A549 (cell line): ENCODE measurements at regions not wholly inside any gene's neighbourhood (a gene's known extent, or its start where the extent isn't known, plus 50 kb on each side); places are given as distances from the start of the nearest gene placed in this dataset.

ENCODE experiments used
- ATAC-seq, 2 experiments: fragments of 200-7000 bp in 1 of 2; fragments of >200 bp in 1 of 2; cut with Nextera tagmentation in 1 of 2; cut with Tn5 transposase in 1 of 2; 3 replicates each; pipeline versions ENCODE4 v1.8.0 to v1.9.1; 2018 to 2020; ENCODE audit warnings: mild to moderate bottlenecking in 1 of 2, moderate library complexity in 1 of 2
- CTCF ChIA-PET: fragments of 300-600 bp; sonication (Branson Sonifier 250); formaldehyde crosslinking; extraction: SDS; loops from one replicate; lab custom pipeline; 2021; ENCODE audit warnings: antibody characterized with exemption, inconsistent platforms; lab: Yijun Ruan, JAX
- POLR2A ChIA-PET: fragments of 350-600 bp; formaldehyde crosslinking; extraction: SDS; loops from one replicate; lab custom pipeline; 2021; ENCODE audit warnings: antibody characterized with exemption, inconsistent platforms; lab: Yijun Ruan, JAX
- DNase-seq, 2 experiments: peaks; one replicate each; pipeline versions ENCODE4 v3.0.0 to v3.0.0-alpha.2; 2011 to 2016; ENCODE audit warnings: low read depth in 1 of 2, low spot score in 1 of 2
- FAIRE-seq: peaks from 2 replicates; lab custom pipeline; 2011; peaks lifted over from hg19 to GRCh38; lab: Jason Lieb, UNC
- H3K27ac ChIP-seq, 2 experiments: fragments of >200 bp; sonication (Bioruptor Twin); formaldehyde crosslinking; 3 replicates each; pipeline ENCODE4 v1.5.1; 2016 to 2017
- H3K4me1 ChIP-seq: fragments of >200 bp; sonication (Bioruptor Twin); formaldehyde crosslinking; 3 replicates; pipeline ENCODE4 v1.6.1; 2016
- H3K4me2 ChIP-seq: fragments of >200 bp; sonication (Bioruptor Twin); formaldehyde crosslinking; 3 replicates; pipeline ENCODE4 v1.6.1; 2016
- H3K4me3 ChIP-seq: fragments of >200 bp; sonication (Bioruptor Twin); formaldehyde crosslinking; 3 replicates; pipeline ENCODE4 v1.5.1; 2016
- H3K9me3 ChIP-seq: fragments of >200 bp; sonication (Bioruptor Twin); formaldehyde crosslinking; 3 replicates; pipeline ENCODE4 v1.6.1; 2016
- CHD2 ChIP-seq: fragments of 150-350 bp; IDR thresholded peaks from 2 replicates; pipeline ENCODE4 v1.6.1; 2014; ENCODE audit warnings: low read length; ENCODE audit not compliant: partially characterized antibody
- ESRRA ChIP-seq: fragments of 150-350 bp; IDR thresholded peaks from 2 replicates; pipeline ENCODE4 v1.6.1; 2014; ENCODE audit warnings: mild to moderate bottlenecking, low read length, borderline replicate concordance
- FOSL2 ChIP-seq, 2 experiments: fragments of 450-650 bp in 1 of 2; fragments of >200 bp in 1 of 2; sonication (Bioruptor Twin) in 1 of 2; formaldehyde crosslinking; IDR thresholded peaks; 2 replicates each; pipeline versions ENCODE4 v1.5.0 to v1.6.1; 2016 to 2020; ENCODE audit warnings: mild to moderate bottlenecking in 1 of 2, moderate library complexity in 1 of 2
- HDAC2 ChIP-seq: fragments of 200-600 bp; sonication (generic); IDR thresholded peaks from 2 replicates; pipeline ENCODE4 v1.6.1; 2016
- HEYL ChIP-seq: fragments of 250-450 bp; sonication (Bioruptor Pico); IDR thresholded peaks from 2 replicates; pipeline ENCODE4 v1.8.0; 2021; ENCODE audit warnings: mild to moderate bottlenecking, moderate library complexity
- HOXA7 ChIP-seq: fragments of 250-450 bp; sonication (Bioruptor Pico); IDR thresholded peaks from 2 replicates; pipeline ENCODE4 v1.5.0; 2020; ENCODE audit warnings: mild to moderate bottlenecking, moderate library complexity
- HOXB13 ChIP-seq: fragments of 250-450 bp; sonication (Bioruptor Pico); IDR thresholded peaks from 2 replicates; pipeline ENCODE4 v1.5.0; 2020; ENCODE audit warnings: low read depth, mild to moderate bottlenecking, moderate library complexity
- HOXB5 ChIP-seq: fragments of 250-450 bp; sonication (Bioruptor Pico); IDR thresholded peaks from 2 replicates; pipeline ENCODE4 v1.5.0; 2020; ENCODE audit warnings: mild to moderate bottlenecking, moderate library complexity
- JUN ChIP-seq, 2 experiments: fragments of >200 bp; sonication (Bioruptor Twin); formaldehyde crosslinking; IDR thresholded peaks; 2 replicates in 1 of 2; 3 replicates in 1 of 2; pipeline ENCODE4 v1.6.1; 2016 to 2017
- KDM1A ChIP-seq: fragments of 200-600 bp; sonication (generic); IDR thresholded peaks from 2 replicates; pipeline ENCODE4 v1.6.1; 2016; ENCODE audit warnings: low read depth, mild to moderate bottlenecking
- MAFK ChIP-seq: fragments of 450-650 bp; IDR thresholded peaks from 2 replicates; pipeline ENCODE4 v1.6.1; 2014; ENCODE audit not compliant: partially characterized antibody
- MAZ ChIP-seq: fragments of 150-350 bp; IDR thresholded peaks from 2 replicates; pipeline ENCODE4 v1.6.1; 2014; ENCODE audit warnings: antibody characterized with exemption, low read depth, low read length, borderline replicate concordance
- MYC ChIP-seq: IDR thresholded peaks from 2 replicates; pipeline ENCODE4 v1.6.1; 2012; ENCODE audit warnings: mild to moderate bottlenecking, inconsistent platforms, low read length, improper control_type of control experiment, borderline replicate concordance
- NFE2L2 ChIP-seq: fragments of 150-350 bp; conservative IDR thresholded peaks from 2 replicates; pipeline ENCODE4 v1.6.1; 2014; ENCODE audit warnings: low read length
- PHF8 ChIP-seq: fragments of 200-600 bp; sonication (generic); IDR thresholded peaks from 2 replicates; pipeline ENCODE4 v1.6.1; 2016; ENCODE audit warnings: low read depth, mild to moderate bottlenecking, antibody characterized with exemption, moderate library complexity, borderline replicate concordance
- POLR2AphosphoS2 ChIP-seq: conservative IDR thresholded peaks from 2 replicates; pipeline ENCODE4 v1.6.1; 2012; ENCODE audit warnings: low read length, improper control_type of control experiment, inconsistent platforms
- RARB ChIP-seq: fragments of 250-450 bp; sonication (Bioruptor Pico); IDR thresholded peaks from 2 replicates; pipeline ENCODE4 v1.8.0; 2021; ENCODE audit warnings: mild to moderate bottlenecking, moderate library complexity
- RFX5 ChIP-seq: fragments of 450-650 bp; IDR thresholded peaks from 2 replicates; pipeline ENCODE4 v1.7.1; 2014; ENCODE audit warnings: antibody characterized with exemption, mild to moderate bottlenecking, moderate library complexity
- SMC3 ChIP-seq: fragments of >200 bp; sonication (Bioruptor Twin); formaldehyde crosslinking; IDR thresholded peaks from 3 replicates; pipeline ENCODE4 v1.6.1; 2018; ENCODE audit warnings: inconsistent platforms
- TFCP2L1 ChIP-seq: fragments of 250-450 bp; sonication (Bioruptor Pico); IDR thresholded peaks from 2 replicates; pipeline ENCODE4 v1.5.0; 2021; ENCODE audit warnings: mild to moderate bottlenecking
- TP53 ChIP-seq: fragments of 250-450 bp; sonication (Bioruptor Pico); IDR thresholded peaks from 2 replicates; pipeline ENCODE4 v1.5.0; 2021; ENCODE audit warnings: mild to moderate bottlenecking, moderate library complexity
- USF2 ChIP-seq: fragments of 450-650 bp; IDR thresholded peaks from 2 replicates; pipeline ENCODE4 v1.6.1; 2014; ENCODE audit warnings: antibody characterized with exemption
- ZNF302 ChIP-seq: fragments of 250-450 bp; sonication (Bioruptor Pico); IDR thresholded peaks from 2 replicates; pipeline ENCODE4 v1.9.0; 2021; ENCODE audit warnings: inconsistent platforms, mild to moderate bottlenecking, moderate library complexity
- WGBS: methylation state at CpG from one replicate; pipeline ENCODE4 v1.1.6; 2017; ENCODE audit errors: missing lambda C conversion rate; 5-methylcytosine and 5-hydroxymethylcytosine counted together
- TF ChIP-seq, protein P1 (sequence below): fragments of 250-450 bp; sonication (Bioruptor Pico); IDR thresholded peaks from 2 replicates; pipeline ENCODE4 v1.5.0; 2020; ENCODE audit warnings: low read depth, mild to moderate bottlenecking, moderate library complexity
- TF ChIP-seq, protein P2 (sequence below): fragments of 150-350 bp; IDR thresholded peaks from 2 replicates; pipeline ENCODE4 v1.6.1; 2014; ENCODE audit warnings: low read depth, mild to moderate bottlenecking, low read length

- FAIRE-seq = no peak
- no peak for DNase-seq
- Histone ChIP-seq H3K27ac (peak overlapping the region; percentile 98 to 99), H3K9me3 (peaks cover 2% of the 10 kb centered on the region; the same call in 1 of the 3 replicates), H3K4me3 (no peak overlapping the region), H3K4me1 (peaks cover 15% of the 10 kb centered on the region), H3K4me2 (peak overlapping the region; percentile 98)
- TF ChIP-seq, protein P1, sequence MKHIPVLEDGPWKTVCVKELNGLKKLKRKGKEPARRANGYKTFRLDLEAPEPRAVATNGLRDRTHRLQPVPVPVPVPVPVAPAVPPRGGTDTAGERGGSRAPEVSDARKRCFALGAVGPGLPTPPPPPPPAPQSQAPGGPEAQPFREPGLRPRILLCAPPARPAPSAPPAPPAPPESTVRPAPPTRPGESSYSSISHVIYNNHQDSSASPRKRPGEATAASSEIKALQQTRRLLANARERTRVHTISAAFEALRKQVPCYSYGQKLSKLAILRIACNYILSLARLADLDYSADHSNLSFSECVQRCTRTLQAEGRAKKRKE (CRISPR knock-in tag) = no peak
- TF ChIP-seq HOXB13 (CRISPR knock-in tag) (no peak), KDM1A (no peak), ESRRA (no peak), CHD2 (no peak), HEYL (CRISPR knock-in tag) (no peak), TFCP2L1 (CRISPR knock-in tag) (no peak), HDAC2 (no peak)
- no peak for ATAC-seq
- CTCF ChIA-PET = no interaction called here
- POLR2A ChIA-PET = no interaction called here
- 76% methylated on average over 1 of the region's 1 CpG for WGBS
Measured at GRCh38 chr7:131112431-131112830, 215.2 kb upstream of the MKLN1 start.

GRCh38 chr7:131115340-131115739 lies 212.3 kb upstream of the MKLN1 start:
- FAIRE-seq (no peak), ATAC-seq (no peak), DNase-seq (no peak)
- Histone ChIP-seq H3K27ac (no peak overlapping the region), H3K9me3 (peaks cover 18% of the 10 kb centered on the region; the same call in 2 of the 3 replicates), H3K4me1 (peaks cover 15% of the 10 kb centered on the region), H3K4me2 (no peak overlapping the region), H3K4me3 (no peak overlapping the region)
- CTCF ChIA-PET = interaction anchor here (1.3 kb wide), 1 partner anchor 9 kb away, joined by 6 read pairs; no protein-coding TSS in a partner anchor
- POLR2A ChIA-PET = no interaction called here
- 94% methylated on average over 5 of the region's 5 CpGs for WGBS
- TF ChIP-seq, protein P1 (CRISPR knock-in tag) = no peak
- no peak for TF ChIP-seq RFX5
- no peak for TF ChIP-seq ZNF302 (CRISPR knock-in tag)

DNA sequence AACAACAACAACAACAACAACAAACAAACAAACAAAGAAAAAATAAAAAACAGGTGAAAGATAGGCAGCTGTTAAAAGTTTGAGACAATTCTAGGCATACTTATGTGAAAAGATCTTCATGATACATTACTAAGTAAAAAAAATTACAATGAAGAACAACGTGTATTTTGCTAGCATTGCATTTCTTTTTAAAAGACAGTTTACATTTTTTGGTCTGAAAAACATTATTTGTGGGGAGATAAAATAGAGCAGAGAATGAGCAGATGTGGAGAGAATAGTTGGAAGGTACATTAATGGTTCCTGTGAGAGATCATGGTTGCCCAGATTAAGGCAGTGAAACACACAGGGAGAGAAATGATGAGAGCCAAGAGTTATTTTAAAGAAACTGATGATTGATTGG lies 210.2 kb upstream of the MKLN1 start:
- CTCF ChIA-PET = interaction anchor here (1.0 kb wide), 1 partner anchor 306 kb away, joined by 3 read pairs; no protein-coding TSS in a partner anchor
- H3K4me2 ChIP-seq = no peak overlapping the region
- no peak for ATAC-seq
- peaks cover 18% of the 10 kb centered on the region; the same call in 2 of the 3 replicates for H3K9me3 ChIP-seq
- peaks cover 5% of the 10 kb centered on the region for H3K4me1 ChIP-seq
- no peak for TF ChIP-seq CHD2
- no peak for TF ChIP-seq RARB (CRISPR knock-in tag)
- no peak for TF ChIP-seq MAZ
- TF ChIP-seq MAFK = peak; percentile 54
- TF ChIP-seq SMC3 = no peak
- TF ChIP-seq, all 56 proteins: peak for 1
- Histone ChIP-seq H3K4me3 (no peak overlapping the region), H3K27ac (no peak overlapping the region)
- 65% methylated on average over 1 of the region's 1 CpG for WGBS
- POLR2A ChIA-PET = no interaction called here
- no peak for DNase-seq
- no peak for FAIRE-seq

- FAIRE-seq (no peak), DNase-seq (no peak)
- WGBS = 100% methylated on average over 1 of the region's 1 CpG
Measured at GRCh38 chr7:131119381-131119780, 208.3 kb upstream of the MKLN1 start.

More at GRCh38 chr7:131119381-131119780, 208.3 kb upstream of the MKLN1 start:
- no peaks in the 10 kb centered on the region for H3K4me1 ChIP-seq
- no peak overlapping the region for H3K4me3 ChIP-seq
- CTCF ChIA-PET = interaction anchor here (2.1 kb wide), 1 partner anchor 79 kb away, joined by 4 read pairs; no protein-coding TSS in a partner anchor
- no peak for TF ChIP-seq FOSL2 (IDR thresholded peaks at IDR 0.05)
- TF ChIP-seq FOSL2 (CRISPR knock-in tag; IDR thresholded peaks at IDR 0.05) = no peak
- TF ChIP-seq TFCP2L1 (CRISPR knock-in tag) = no peak
- TF ChIP-seq PHF8 = no peak
- TF ChIP-seq MYC = no peak
- no peak for TF ChIP-seq RFX5
- no peak for TF ChIP-seq TP53 (CRISPR knock-in tag)
- TF ChIP-seq HOXB5 (CRISPR knock-in tag) = no peak
- no peak for TF ChIP-seq USF2
- TF ChIP-seq NFE2L2 = no peak
- TF ChIP-seq HOXA7 (CRISPR knock-in tag) = no peak
- no peak for TF ChIP-seq JUN (IDR thresholded peaks at IDR 0.05)
- TF ChIP-seq, protein P2, sequence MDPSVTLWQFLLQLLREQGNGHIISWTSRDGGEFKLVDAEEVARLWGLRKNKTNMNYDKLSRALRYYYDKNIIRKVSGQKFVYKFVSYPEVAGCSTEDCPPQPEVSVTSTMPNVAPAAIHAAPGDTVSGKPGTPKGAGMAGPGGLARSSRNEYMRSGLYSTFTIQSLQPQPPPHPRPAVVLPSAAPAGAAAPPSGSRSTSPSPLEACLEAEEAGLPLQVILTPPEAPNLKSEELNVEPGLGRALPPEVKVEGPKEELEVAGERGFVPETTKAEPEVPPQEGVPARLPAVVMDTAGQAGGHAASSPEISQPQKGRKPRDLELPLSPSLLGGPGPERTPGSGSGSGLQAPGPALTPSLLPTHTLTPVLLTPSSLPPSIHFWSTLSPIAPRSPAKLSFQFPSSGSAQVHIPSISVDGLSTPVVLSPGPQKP = no peak
- no peak for TF ChIP-seq POLR2AphosphoS2
- POLR2A ChIA-PET = no interaction called here
- H3K4me2 ChIP-seq = no peak overlapping the region
- no peak overlapping the region for H3K27ac ChIP-seq
- H3K9me3 ChIP-seq = peaks cover 18% of the 10 kb centered on the region; the same call in 2 of the 3 replicates
- ATAC-seq = no peak
